Stimulated activated CD8-positive, alpha-beta memory T cell treated with anti-CD3 and anti-CD28 coated beads, Interleukin-4, amount 100 ng/mL, for 1 hour (primary cell): ENCODE measurements at regions not wholly inside any gene's neighbourhood (a gene's known extent, or its start where the extent isn't known, plus 50 kb on each side); places are given as distances from the start of the nearest gene placed in this dataset.

Source experiments
- DNase-seq, 2 donors: peaks; one replicate each; pipeline ENCODE4 v3.0.0-alpha.2; 2020; ENCODE audit warnings: low read depth in 2 of 2, low spot score in 1 of 2

GRCh38 chr6:14252271-14252850, 134.8 kb downstream of the CD83 start:
- no peak for DNase-seq

DNA sequence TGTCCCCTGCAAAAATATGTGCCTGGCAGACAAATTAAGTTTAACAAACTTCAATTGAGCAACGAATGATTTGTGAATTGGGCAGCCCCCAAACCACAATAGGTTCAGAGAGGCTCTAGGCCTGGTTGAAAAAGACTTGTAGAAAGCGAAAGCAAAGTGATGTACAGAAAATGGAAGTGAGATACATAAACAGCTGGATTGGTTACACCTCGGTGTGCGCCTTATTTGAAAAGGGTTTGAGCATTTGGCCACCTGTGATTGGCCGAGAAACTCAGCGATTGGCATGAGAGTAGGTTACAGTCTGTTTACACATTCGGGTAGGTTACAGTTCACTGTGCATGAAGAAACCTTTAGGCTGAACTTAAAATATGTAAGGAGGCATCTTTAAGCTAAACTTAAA, 136.9 kb downstream of the CD83 start:
- no peak for DNase-seq

GRCh38 chr6:14255916-14256315, 138.3 kb downstream of the CD83 start:
- no peak for DNase-seq

- no peak for DNase-seq
Measured at GRCh38 chr6:14258117-14258516, 140.5 kb downstream of the CD83 start.

DNA sequence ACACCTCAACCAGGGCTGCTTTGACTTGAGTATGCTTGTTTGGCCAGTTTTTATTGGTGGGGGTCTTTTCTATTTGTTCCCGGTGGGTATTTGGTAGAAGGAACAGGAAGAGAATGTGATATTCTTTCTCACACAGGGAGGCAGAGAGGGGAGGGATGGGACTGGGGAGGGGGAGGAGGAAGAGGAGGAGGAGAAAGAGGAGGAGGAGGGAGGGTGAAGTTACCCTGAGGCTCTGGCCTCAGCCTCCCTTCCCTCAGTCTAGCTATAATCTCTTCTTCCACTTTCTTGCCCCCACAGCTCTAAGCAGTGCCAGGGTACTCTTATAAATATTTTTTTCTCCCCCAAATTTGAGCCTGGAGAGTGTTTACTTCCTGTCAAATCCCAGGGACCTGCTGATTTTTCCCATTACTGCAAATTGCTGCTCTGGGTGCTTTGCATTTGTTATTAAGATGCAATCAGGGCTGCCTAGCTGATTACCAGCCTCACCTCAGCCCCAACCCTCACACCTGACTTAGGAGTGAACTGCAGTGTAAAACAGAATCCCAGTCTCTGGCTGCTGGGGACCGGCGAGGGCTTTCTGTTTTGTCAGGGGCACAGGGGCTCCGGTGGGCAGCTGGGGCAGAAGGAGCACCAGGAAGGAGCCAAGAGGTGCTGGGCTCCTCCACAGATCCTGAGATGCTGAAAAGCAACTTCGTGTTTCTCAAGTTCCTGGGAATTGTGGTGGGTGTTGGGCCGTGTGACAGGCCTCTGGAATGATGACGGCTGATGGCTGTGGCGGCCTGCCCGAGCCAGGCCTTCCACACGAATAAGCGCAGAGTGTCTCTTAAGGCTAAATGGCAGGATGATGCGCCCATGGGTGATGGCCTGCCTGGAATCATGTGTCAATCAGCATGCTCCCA, 141.4 kb downstream of the CD83 start:
- no peak for DNase-seq

DNA sequence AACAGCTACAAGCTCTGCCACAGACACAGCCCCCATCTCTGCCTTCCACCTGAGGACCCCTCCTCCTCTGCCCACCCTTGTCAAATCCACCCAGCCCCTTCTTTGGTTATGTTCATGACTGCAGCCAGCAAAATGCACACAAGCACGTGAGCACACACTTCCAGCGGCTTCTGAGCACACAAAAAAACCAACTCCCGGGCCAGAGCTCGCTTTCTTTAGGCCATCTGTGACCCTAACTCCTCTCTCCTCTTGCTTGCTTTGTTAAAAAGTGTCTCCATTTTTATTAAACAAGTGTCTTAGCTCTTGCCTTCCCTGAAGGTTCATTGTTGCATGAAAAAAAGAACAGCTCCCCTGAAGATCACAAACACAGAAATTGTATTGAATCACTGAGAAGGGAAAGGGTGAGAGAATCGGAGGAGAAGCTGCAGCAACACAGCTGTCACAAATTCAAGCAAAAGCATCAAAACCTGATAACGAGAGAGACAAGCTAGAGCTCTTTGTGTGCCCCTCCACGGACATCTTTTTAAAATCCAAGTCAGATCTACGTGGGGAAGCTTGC, 142.1 kb downstream of the CD83 start:
- DNase-seq, result no peak

- no peak for DNase-seq
Measured at GRCh38 chr6:14260839-14261238, 143.3 kb downstream of the CD83 start.

DNA sequence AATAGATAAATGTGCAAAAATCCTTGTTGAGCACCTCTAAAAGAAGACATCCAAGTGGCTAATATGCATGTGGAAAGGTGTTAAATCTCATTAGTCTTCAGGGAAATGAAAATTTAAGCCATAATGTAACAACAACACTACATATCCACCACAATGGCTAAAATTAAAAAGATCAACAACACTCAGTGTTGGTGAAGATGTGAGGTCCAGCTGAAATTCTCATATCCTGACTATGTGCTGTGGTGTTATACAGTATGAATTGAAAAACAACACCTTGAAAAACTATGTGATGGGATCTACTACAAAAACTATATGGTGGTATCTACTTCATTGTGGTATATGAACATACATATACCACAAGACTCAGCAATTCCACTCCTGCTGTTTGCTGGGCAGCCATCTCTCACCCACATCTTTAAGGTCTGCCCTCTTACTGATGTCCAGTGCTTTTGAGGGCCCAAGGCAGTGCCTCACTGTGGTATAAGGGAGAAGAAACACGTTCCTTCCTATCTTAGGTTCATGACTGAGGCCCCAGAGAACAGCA, 146.4 kb downstream of the CD83 start:
- no peak for DNase-seq

- no peak for DNase-seq
Measured at GRCh38 chr6:14265049-14266021, 147.8 kb downstream of the CD83 start.

GRCh38 chr6:14266266-14266665, 148.7 kb downstream of the CD83 start:
- DNase-seq, result no peak

DNA sequence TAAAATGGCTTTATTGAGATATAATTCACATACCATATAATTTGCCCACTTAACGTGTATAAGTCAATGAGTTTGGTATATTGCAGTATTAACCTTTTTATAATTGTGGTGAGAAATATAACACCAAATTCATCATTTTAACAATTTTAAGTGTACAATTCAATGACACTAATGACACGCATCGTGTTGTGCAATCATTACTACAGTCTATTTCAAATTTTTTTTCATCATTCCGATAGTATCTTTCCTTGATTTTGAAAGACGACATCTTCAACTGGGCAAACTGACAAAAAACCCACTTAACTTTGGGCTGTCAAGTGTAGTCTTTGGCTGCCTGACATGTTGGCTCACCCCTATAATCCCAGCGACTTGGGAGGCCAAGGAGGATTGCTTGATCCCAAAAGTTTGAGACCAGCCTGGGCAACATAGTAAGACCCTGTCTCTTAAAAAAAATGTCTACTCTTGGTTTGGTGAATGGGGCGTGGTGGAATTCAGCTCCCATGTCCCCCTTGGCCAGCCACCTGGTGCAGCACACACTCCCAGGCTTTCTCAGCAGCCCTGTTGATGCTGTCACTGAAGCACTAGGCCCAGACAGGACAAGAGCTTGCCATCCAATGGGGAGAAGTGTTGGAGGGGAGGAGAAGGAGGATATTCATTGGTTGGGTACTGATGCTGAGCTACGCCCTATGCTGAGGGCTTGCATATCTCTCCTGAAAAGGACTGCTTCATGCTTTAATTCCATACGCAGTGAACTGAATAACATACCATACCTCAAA, 150.5 kb downstream of the CD83 start:
- DNase-seq, result no peak

DNA sequence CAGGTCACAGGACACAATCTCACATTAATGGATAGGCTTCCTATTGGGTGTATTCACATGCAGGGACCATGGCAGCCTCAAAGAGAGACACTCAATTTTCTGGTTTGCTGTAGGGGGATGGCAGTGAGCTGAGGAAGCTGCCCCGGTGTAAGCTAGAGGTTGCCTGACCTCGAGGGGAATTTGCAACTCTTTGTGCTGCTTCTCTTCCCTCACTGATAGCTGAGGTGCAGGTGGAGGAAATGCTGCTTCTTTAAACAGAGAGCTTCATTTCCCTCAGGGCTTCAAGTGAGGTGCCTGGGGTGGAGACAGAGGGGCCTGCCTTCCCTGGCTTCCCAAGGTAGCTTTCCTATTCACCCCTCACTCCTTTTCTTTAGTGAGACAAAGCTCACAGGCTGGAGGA, 151.9 kb downstream of the CD83 start:
- DNase-seq, result no peak

GRCh38 chr6:14270142-14270893, 152.7 kb downstream of the CD83 start:
- no peak for DNase-seq

GRCh38 chr6:14270925-14271788, 153.6 kb downstream of the CD83 start:
- DNase-seq, result no peak

DNA sequence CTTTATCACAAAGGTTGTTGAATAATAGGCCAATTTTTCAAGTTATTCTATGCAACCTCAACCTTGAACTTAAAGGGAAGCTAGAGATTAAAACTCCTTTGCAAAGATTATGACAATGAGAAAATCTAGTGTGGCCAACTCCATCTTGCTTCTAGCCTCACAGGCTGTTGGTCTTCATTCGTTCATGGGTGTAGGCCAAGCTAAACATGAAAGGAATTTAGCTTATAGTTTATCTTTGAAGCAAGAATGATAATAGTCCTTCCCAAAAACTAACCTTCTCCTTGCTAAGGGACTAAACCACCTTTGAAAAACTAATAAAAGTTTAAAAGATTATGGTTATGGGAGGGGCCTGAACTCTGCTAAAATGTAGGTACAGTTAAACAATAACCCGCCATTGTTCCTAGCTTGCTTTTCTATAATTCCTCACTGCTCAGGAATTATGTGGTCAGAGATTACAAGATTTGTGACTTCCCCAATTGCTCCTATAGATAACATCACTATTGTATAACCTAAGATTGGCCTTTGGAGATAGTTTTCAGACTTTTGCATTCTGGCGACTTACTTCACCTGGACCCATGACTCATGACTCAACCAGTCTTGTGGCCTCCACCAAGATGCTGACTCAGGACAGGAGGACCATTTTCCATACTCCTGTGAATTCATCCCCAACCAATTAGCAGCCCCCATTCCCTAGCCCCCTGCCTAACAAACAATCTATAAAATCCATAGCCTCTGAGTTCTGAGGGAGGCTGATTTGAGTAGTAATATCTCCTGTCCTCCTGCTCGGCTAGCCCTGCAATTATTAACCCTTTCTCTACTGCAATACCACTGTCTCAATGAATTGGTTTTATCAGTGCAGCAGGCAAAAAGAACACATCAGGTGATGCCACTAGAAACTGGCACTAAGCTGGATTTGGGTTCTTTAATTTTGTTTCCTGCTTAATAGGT, 154.5 kb downstream of the CD83 start:
- DNase-seq, result no peak

GRCh38 chr6:14272737-14273085, 155.1 kb downstream of the CD83 start:
- DNase-seq, result no peak

GRCh38 chr6:14273191-14273590, 155.6 kb downstream of the CD83 start:
- no peak for DNase-seq

DNA sequence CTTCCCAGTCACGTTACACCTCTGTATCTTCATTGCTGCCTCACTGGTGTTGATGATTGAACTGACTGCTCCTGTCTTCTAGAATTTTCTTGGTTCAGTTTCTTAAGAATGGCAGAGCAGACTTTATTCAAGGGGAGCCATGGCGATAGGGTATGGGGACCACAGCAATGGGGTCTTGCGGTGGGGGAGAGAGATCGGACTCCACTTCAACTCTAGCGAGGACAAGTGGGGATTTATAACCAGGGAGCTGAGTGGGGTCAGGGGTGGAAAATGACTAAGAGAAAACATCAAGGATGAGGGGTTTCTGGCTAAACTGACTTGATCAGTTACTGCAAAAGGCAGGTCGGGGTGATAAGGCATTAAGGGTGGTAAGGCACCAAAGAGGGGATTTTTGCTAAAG, 156.4 kb downstream of the CD83 start:
- no peak for DNase-seq
